ENCODE measurements at regions not wholly inside any gene's neighbourhood (a gene's known extent, or its start where the extent isn't known, plus 50 kb on each side); places are given as distances from the start of the nearest gene placed in this dataset.

DNA sequence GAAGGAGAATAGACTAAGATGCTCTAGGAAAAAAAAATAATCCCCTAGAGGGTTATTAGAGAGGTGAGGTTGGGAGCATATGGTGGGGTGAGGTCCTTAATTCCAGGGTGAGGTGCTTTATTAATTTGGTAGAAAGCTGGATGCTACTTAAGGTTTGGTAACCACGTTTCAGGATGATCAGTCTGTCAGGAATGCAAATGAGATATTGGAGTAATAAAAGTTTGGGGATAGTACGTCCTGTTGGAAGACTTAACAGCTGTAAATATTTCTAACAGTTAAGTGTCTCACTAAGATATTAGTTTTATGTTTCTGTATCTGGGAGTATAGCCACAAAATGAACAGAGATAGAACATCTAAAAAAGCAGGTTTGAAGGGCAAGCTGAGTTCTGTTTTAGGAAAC is 578.9 kb downstream of the CETN3 start:
- TF ChIP-seq, protein P1, sequence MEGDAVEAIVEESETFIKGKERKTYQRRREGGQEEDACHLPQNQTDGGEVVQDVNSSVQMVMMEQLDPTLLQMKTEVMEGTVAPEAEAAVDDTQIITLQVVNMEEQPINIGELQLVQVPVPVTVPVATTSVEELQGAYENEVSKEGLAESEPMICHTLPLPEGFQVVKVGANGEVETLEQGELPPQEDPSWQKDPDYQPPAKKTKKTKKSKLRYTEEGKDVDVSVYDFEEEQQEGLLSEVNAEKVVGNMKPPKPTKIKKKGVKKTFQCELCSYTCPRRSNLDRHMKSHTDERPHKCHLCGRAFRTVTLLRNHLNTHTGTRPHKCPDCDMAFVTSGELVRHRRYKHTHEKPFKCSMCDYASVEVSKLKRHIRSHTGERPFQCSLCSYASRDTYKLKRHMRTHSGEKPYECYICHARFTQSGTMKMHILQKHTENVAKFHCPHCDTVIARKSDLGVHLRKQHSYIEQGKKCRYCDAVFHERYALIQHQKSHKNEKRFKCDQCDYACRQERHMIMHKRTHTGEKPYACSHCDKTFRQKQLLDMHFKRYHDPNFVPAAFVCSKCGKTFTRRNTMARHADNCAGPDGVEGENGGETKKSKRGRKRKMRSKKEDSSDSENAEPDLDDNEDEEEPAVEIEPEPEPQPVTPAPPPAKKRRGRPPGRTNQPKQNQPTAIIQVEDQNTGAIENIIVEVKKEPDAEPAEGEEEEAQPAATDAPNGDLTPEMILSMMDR (IDR thresholded peaks at IDR 0.05; ENCODE audit: extremely low read depth in 1 of 2, insufficient read depth in 1 of 2, low read depth in 1 of 2, low read length in 2 of 2) = no peak
- TF ChIP-seq POLR2A (IDR thresholded peaks at IDR 0.05; ENCODE audit: low read depth, low read length) (no peak), GATA2 (IDR thresholded peaks at IDR 0.05; ENCODE audit: insufficient read depth, insufficient read length, low read depth, low read length) (no peak), MYC (IDR thresholded peaks at IDR 0.05; ENCODE audit: low read depth, low read length) (no peak), JUN (IDR thresholded peaks at IDR 0.05; ENCODE audit: borderline replicate concordance, insufficient read depth, insufficient read length, low read depth) (no peak), POLR2AphosphoS5 (IDR thresholded peaks at IDR 0.05; ENCODE audit: insufficient read depth, low read depth, low read length) (no peak), EZH2 (IDR thresholded peaks at IDR 0.05; ENCODE audit: borderline replicate concordance, low read depth, low read length, severe bottlenecking) (no peak), FOS (IDR thresholded peaks at IDR 0.05; ENCODE audit: borderline replicate concordance, insufficient read depth, low read length) (no peak)

Data from endothelial cell of umbilical vein (primary cell).